H54 (cell line): ENCODE measurements at regions not wholly inside any gene's neighbourhood (a gene's known extent, or its start where the extent isn't known, plus 50 kb on each side); places are given as distances from the start of the nearest gene placed in this dataset.
"Not testable (repeated sequence)": the region's sequence is repeated elsewhere in the genome, so short reads cannot be mapped to it uniquely, and the experiment has no call there.

ENCODE experiments used
- DNase-seq: peaks from one replicate; pipeline ENCODE4 v3.0.0; 2011; ENCODE audit warnings: low spot score, mixed read lengths; ENCODE audit not compliant: insufficient read length
- FAIRE-seq: peaks from 3 replicates; lab custom pipeline; 2011; peaks lifted over from hg19 to GRCh38; lab: Jason Lieb, UNC
- POLR2A ChIP-seq: IDR thresholded peaks from 2 replicates; pipeline ENCODE4 v1.6.1; 2011; ENCODE audit warnings: low read depth, mild to moderate bottlenecking, low read length

- FAIRE-seq (no peak), DNase-seq (no peak)
- TF ChIP-seq POLR2A = no peak
These were observed 391.0 kb upstream of the CADM2 start for GRCh38 chr3:84567796-84568195.

- no peak for DNase-seq
- FAIRE-seq = no peak
- no peak for TF ChIP-seq POLR2A
These were observed 384.8 kb upstream of the CADM2 start for GRCh38 chr3:84573962-84574361.

- no peak for TF ChIP-seq POLR2A
- no peak for DNase-seq
- no peak for FAIRE-seq
These were observed 372.4 kb upstream of the CADM2 start for GRCh38 chr3:84586427-84586826.

- DNase-seq = no peak
- FAIRE-seq = no peak
- no peak for TF ChIP-seq POLR2A
These were observed 358.0 kb upstream of the CADM2 start for GRCh38 chr3:84600703-84601225.

GRCh38 chr3:84601303-84601702 is 357.5 kb upstream of the CADM2 start:
- FAIRE-seq (no peak), DNase-seq (no peak)
- TF ChIP-seq POLR2A = no peak

GRCh38 chr3:84621823-84622222 is 337.0 kb upstream of the CADM2 start:
- DNase-seq (no peak), FAIRE-seq (no peak)
- no peak for TF ChIP-seq POLR2A

- FAIRE-seq = no peak
- DNase-seq = no peak
- TF ChIP-seq POLR2A = no peak
These were observed 324.1 kb upstream of the CADM2 start for GRCh38 chr3:84634668-84635067.

- FAIRE-seq (no peak), DNase-seq (no peak)
- TF ChIP-seq POLR2A = no peak
These were observed 321.5 kb upstream of the CADM2 start for GRCh38 chr3:84637272-84637671.

GRCh38 chr3:84666468-84666867 is 292.3 kb upstream of the CADM2 start:
- FAIRE-seq (no peak), DNase-seq (no peak)
- TF ChIP-seq POLR2A = no peak

- FAIRE-seq (no peak), DNase-seq (no peak)
- no peak for TF ChIP-seq POLR2A
These were observed 279.6 kb upstream of the CADM2 start for GRCh38 chr3:84679211-84679610.

- FAIRE-seq (no peak), DNase-seq (no peak)
- TF ChIP-seq POLR2A = no peak
These were observed 278.1 kb upstream of the CADM2 start for GRCh38 chr3:84680700-84681099.

- TF ChIP-seq POLR2A = no peak
- no peak for FAIRE-seq
These were observed 275.3 kb upstream of the CADM2 start for GRCh38 chr3:84683493-84683892.

GRCh38 chr3:84685467-84685866 is 273.3 kb upstream of the CADM2 start:
- DNase-seq = no peak
- no peak for TF ChIP-seq POLR2A
- no peak for FAIRE-seq

More at GRCh38 chr3:84683493-84683892, 275.3 kb upstream of the CADM2 start:
- no peak for DNase-seq

GRCh38 chr3:84692261-84692660 is 266.5 kb upstream of the CADM2 start:
- DNase-seq = no peak
- no peak for FAIRE-seq
- no peak for TF ChIP-seq POLR2A

GRCh38 chr3:84710288-84710687 is 248.5 kb upstream of the CADM2 start:
- DNase-seq, FAIRE-seq: not testable (repeated sequence)

- DNase-seq (no peak), FAIRE-seq (no peak)
- TF ChIP-seq POLR2A = no peak
These were observed 240.9 kb upstream of the CADM2 start for GRCh38 chr3:84717894-84718293.
